ENCODE measurements at regions not wholly inside any gene's neighbourhood (a gene's known extent, or its start where the extent isn't known, plus 50 kb on each side); places are given as distances from the start of the nearest gene placed in this dataset.
"Not testable (repeated sequence)": the region's sequence is repeated elsewhere in the genome, so short reads cannot be mapped to it uniquely, and the experiment has no call there.

- no peaks in the 10 kb centered on the region for H3K36me3 Mint-ChIP-seq (ENCODE audit: low read depth)
- ChIA-PET POLR2A (no interaction called here), CTCF (no interaction called here)
- H3K27ac Mint-ChIP-seq = no peak overlapping the region
- no peaks in the 10 kb centered on the region for H3K4me1 Mint-ChIP-seq
- H3K9me3 Mint-ChIP-seq = no peaks in the 10 kb centered on the region
- no peaks in the 10 kb centered on the region for H3K27me3 Mint-ChIP-seq
- no peak overlapping the region for H3K4me3 Mint-ChIP-seq
- no peak for DNase-seq
Measured at GRCh38 chr6:68086199-68086598, 548.9 kb upstream of the ADGRB3 start.

- CTCF ChIA-PET; H3K27ac Mint-ChIP-seq; H3K4me1 Mint-ChIP-seq; H3K27me3 Mint-ChIP-seq; DNase-seq; H3K9me3 Mint-ChIP-seq; H3K36me3 Mint-ChIP-seq (ENCODE audit: low read depth); H3K4me3 Mint-ChIP-seq; POLR2A ChIA-PET: not testable (repeated sequence)
Measured at GRCh38 chr6:68085599-68085998, 549.5 kb upstream of the ADGRB3 start.

GRCh38 chr6:68082086-68082485, 553.0 kb upstream of the ADGRB3 start:
- DNase-seq = no peak
- no peaks in the 10 kb centered on the region for H3K36me3 Mint-ChIP-seq (ENCODE audit: low read depth)
- no peak overlapping the region for H3K27ac Mint-ChIP-seq
- H3K9me3 Mint-ChIP-seq = peaks cover 5% of the 10 kb centered on the region
- H3K4me1 Mint-ChIP-seq = no peaks in the 10 kb centered on the region
- POLR2A ChIA-PET = no interaction called here
- no peaks in the 10 kb centered on the region for H3K27me3 Mint-ChIP-seq
- no peak overlapping the region for H3K4me3 Mint-ChIP-seq
- CTCF ChIA-PET = no interaction called here

- Mint-ChIP-seq H3K9me3 (peaks cover 5% of the 10 kb centered on the region), H3K4me3 (no peak overlapping the region), H3K4me1 (no peaks in the 10 kb centered on the region), H3K27me3 (no peaks in the 10 kb centered on the region), H3K27ac (no peak overlapping the region), H3K36me3 (ENCODE audit: low read depth) (no peaks in the 10 kb centered on the region)
- CTCF ChIA-PET = interaction anchor here (0.7 kb wide), 1 partner anchor 70 kb away, joined by 5 read pairs; no protein-coding TSS in a partner anchor
- POLR2A ChIA-PET = no interaction called here
- DNase-seq = no peak
Measured at GRCh38 chr6:68080074-68080473, 555.0 kb upstream of the ADGRB3 start.

- H3K4me3 Mint-ChIP-seq = no peak overlapping the region
- H3K4me1 Mint-ChIP-seq = no peaks in the 10 kb centered on the region
- H3K36me3 Mint-ChIP-seq (ENCODE audit: low read depth) = no peaks in the 10 kb centered on the region
- no peaks in the 10 kb centered on the region for H3K27me3 Mint-ChIP-seq
- no peak overlapping the region for H3K27ac Mint-ChIP-seq
- CTCF ChIA-PET = no interaction called here
- POLR2A ChIA-PET = no interaction called here
- DNase-seq = no peak
- H3K9me3 Mint-ChIP-seq = peaks cover 5% of the 10 kb centered on the region
Measured at GRCh38 chr6:68077661-68078060, 557.4 kb upstream of the ADGRB3 start.

GRCh38 chr6:68071740-68072139, 563.3 kb upstream of the ADGRB3 start:
- ChIA-PET POLR2A (no interaction called here), CTCF (no interaction called here)
- Mint-ChIP-seq H3K9me3 (no peaks in the 10 kb centered on the region), H3K36me3 (ENCODE audit: low read depth) (no peaks in the 10 kb centered on the region), H3K27ac (no peak overlapping the region), H3K4me3 (no peak overlapping the region), H3K27me3 (no peaks in the 10 kb centered on the region), H3K4me1 (no peaks in the 10 kb centered on the region)
- DNase-seq = no peak

GRCh38 chr6:68069921-68070710, 565.0 kb upstream of the ADGRB3 start:
- Mint-ChIP-seq H3K4me3 (no peak overlapping the region), H3K27me3 (no peaks in the 10 kb centered on the region)
- CTCF ChIA-PET = no interaction called here

GRCh38 chr6:68059899-68060298, 575.2 kb upstream of the ADGRB3 start:
- POLR2A ChIA-PET = no interaction called here
- CTCF ChIA-PET = no interaction called here
- no peaks in the 10 kb centered on the region for H3K9me3 Mint-ChIP-seq
- H3K36me3 Mint-ChIP-seq (ENCODE audit: low read depth) = no peaks in the 10 kb centered on the region
- no peak for DNase-seq
- H3K27ac Mint-ChIP-seq = no peak overlapping the region
- H3K27me3 Mint-ChIP-seq = no peaks in the 10 kb centered on the region
- no peak overlapping the region for H3K4me3 Mint-ChIP-seq
- H3K4me1 Mint-ChIP-seq = no peaks in the 10 kb centered on the region

More at GRCh38 chr6:68069921-68070710, 565.0 kb upstream of the ADGRB3 start:
- DNase-seq = no peak
- H3K27ac Mint-ChIP-seq = no peak overlapping the region
- no peaks in the 10 kb centered on the region for H3K36me3 Mint-ChIP-seq (ENCODE audit: low read depth)
- H3K9me3 Mint-ChIP-seq = no peaks in the 10 kb centered on the region
- no peaks in the 10 kb centered on the region for H3K4me1 Mint-ChIP-seq
- POLR2A ChIA-PET = no interaction called here

GRCh38 chr6:68059261-68059660, 575.8 kb upstream of the ADGRB3 start:
- ChIA-PET CTCF (no interaction called here), POLR2A (no interaction called here)
- no peak overlapping the region for H3K27ac Mint-ChIP-seq
- H3K36me3 Mint-ChIP-seq (ENCODE audit: low read depth) = no peaks in the 10 kb centered on the region
- DNase-seq = no peak
- H3K9me3 Mint-ChIP-seq = peaks cover 3% of the 10 kb centered on the region
- H3K27me3 Mint-ChIP-seq = no peaks in the 10 kb centered on the region
- no peaks in the 10 kb centered on the region for H3K4me1 Mint-ChIP-seq
- no peak overlapping the region for H3K4me3 Mint-ChIP-seq

GRCh38 chr6:68056596-68056995, 578.5 kb upstream of the ADGRB3 start:
- POLR2A ChIA-PET; H3K27ac Mint-ChIP-seq; DNase-seq; CTCF ChIA-PET; H3K4me3 Mint-ChIP-seq; H3K4me1 Mint-ChIP-seq; H3K36me3 Mint-ChIP-seq (ENCODE audit: low read depth); H3K27me3 Mint-ChIP-seq; H3K9me3 Mint-ChIP-seq: not testable (repeated sequence)

- CTCF ChIA-PET = no interaction called here
- POLR2A ChIA-PET = no interaction called here
- H3K36me3 Mint-ChIP-seq (ENCODE audit: low read depth) = no peaks in the 10 kb centered on the region
- H3K27ac Mint-ChIP-seq = no peak overlapping the region
- H3K4me1 Mint-ChIP-seq = no peaks in the 10 kb centered on the region
- H3K9me3 Mint-ChIP-seq = peaks cover 5% of the 10 kb centered on the region
- DNase-seq = no peak
- H3K27me3 Mint-ChIP-seq = no peaks in the 10 kb centered on the region
- H3K4me3 Mint-ChIP-seq = no peak overlapping the region
Measured at GRCh38 chr6:68054756-68055155, 580.3 kb upstream of the ADGRB3 start.

GRCh38 chr6:68053805-68054373, 581.2 kb upstream of the ADGRB3 start:
- Mint-ChIP-seq H3K4me3 (no peak overlapping the region), H3K27ac (no peak overlapping the region), H3K4me1 (no peaks in the 10 kb centered on the region), H3K27me3 (no peaks in the 10 kb centered on the region), H3K9me3 (peaks cover 5% of the 10 kb centered on the region), H3K36me3 (ENCODE audit: low read depth) (no peaks in the 10 kb centered on the region)
- POLR2A ChIA-PET = no interaction called here
- no peak for DNase-seq
- CTCF ChIA-PET = no interaction called here

GRCh38 chr6:68052234-68052633, 582.8 kb upstream of the ADGRB3 start:
- no peaks in the 10 kb centered on the region for H3K36me3 Mint-ChIP-seq (ENCODE audit: low read depth)
- ChIA-PET CTCF (no interaction called here), POLR2A (no interaction called here)

GRCh38 chr6:68049562-68049961, 585.5 kb upstream of the ADGRB3 start:
- peaks cover 7% of the 10 kb centered on the region for H3K9me3 Mint-ChIP-seq
- POLR2A ChIA-PET = no interaction called here
- no peak overlapping the region for H3K27ac Mint-ChIP-seq
- H3K4me1 Mint-ChIP-seq = no peaks in the 10 kb centered on the region
- no peaks in the 10 kb centered on the region for H3K36me3 Mint-ChIP-seq (ENCODE audit: low read depth)
- CTCF ChIA-PET = no interaction called here
- H3K4me3 Mint-ChIP-seq = no peak overlapping the region
- no peaks in the 10 kb centered on the region for H3K27me3 Mint-ChIP-seq
- no peak for DNase-seq

More at GRCh38 chr6:68052234-68052633, 582.8 kb upstream of the ADGRB3 start:
- DNase-seq = no peak
- Mint-ChIP-seq H3K27me3 (no peaks in the 10 kb centered on the region), H3K4me3 (no peak overlapping the region), H3K27ac (no peak overlapping the region), H3K9me3 (peaks cover 5% of the 10 kb centered on the region), H3K4me1 (no peaks in the 10 kb centered on the region)
